NCI-H2196 treated with DMSO at 0.1 percent for 48 hours (cell line): ENCODE measurements at regions not wholly inside any gene's neighbourhood (a gene's known extent, or its start where the extent isn't known, plus 50 kb on each side); places are given as distances from the start of the nearest gene placed in this dataset.

Experiments used
- DNase-seq: peaks from one replicate; lab custom pipeline; 2025; ENCODE audit not compliant: unreplicated experiment; lab: John Stamatoyannopoulos, UW

- no peak for DNase-seq
Measured at GRCh38 chr6:119908157-119908556, 558.6 kb upstream of the MAN1A1 start.

DNA sequence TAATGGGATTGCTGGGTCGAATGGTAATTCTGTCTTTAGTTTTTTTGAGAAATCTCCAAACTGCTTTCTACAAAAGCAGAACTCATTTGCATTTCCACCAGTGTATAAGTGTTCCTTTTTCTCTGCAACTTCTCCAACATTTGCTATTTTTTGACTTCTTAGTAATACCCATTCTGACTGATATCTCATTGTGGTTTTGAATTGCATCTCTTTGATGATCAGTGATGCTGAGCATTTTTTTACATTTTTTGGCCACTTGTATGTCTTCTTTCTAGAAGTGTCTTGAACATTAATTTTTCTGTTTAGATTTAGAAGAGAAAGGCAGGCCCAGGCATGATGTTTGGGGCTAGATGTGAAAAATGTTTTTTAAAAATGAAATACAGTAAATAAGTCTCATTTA is 553.1 kb upstream of the MAN1A1 start:
- DNase-seq, result no peak

- DNase-seq, result no peak
Measured at GRCh38 chr6:119896806-119897205, 547.2 kb upstream of the MAN1A1 start.

DNA sequence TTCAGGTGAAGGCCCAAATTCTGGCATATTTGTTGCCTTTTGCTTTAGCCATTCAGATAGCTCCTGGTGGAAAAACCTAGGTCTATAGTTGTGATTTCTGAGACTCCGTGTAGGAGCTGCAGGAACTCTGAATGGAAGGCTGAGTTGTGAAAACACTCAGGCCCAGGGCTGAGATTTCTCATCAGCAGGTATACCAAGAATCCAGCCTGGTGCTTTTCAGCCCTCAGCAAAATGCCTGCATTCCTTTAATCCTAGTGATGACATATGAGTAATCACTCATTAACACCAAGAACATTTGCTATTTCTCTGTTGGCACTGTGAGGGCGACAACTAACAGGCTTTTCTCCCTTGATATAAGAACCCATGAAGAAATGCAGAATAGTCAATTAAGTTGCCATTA is 546.1 kb upstream of the MAN1A1 start:
- DNase-seq, result no peak

DNA sequence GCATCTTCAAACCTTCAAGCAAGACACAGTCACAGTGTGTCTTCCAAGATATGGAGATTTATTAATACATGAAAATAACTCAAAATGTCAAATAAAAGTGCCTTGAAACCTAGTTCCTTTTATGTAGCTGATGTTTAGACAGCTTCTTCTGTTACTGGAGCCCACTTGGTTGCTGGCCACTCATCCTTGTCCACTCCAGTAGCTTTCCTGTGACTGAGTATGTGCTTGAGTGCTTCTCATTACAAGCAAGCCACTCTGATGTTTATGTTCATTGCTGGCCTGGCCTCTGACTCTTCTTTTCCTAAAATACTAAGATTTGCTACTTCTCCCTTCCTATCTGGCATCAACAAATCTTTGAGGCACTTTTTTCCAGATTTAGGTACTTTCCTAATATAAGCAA is 545.2 kb upstream of the MAN1A1 start:
- no peak for DNase-seq

DNA sequence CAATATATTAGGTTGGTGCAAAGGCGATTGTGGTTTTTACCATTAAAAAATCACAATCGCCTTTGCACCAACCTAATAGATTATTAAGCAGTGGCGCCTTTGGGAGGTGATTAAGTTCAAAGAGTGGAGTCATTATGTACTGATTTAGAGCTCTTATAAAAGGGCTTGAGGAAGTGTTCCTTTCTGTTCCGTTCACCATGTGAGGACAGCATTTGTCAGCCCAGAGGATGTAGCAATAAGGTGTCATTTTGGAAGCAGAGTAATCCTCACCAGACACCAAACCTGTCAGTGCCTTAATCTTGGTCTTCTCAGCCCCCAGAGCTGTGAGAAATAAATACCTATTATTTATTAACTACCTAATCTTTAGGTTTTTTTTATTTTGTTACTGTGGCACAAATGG is 542.1 kb upstream of the MAN1A1 start:
- no peak for DNase-seq

DNA sequence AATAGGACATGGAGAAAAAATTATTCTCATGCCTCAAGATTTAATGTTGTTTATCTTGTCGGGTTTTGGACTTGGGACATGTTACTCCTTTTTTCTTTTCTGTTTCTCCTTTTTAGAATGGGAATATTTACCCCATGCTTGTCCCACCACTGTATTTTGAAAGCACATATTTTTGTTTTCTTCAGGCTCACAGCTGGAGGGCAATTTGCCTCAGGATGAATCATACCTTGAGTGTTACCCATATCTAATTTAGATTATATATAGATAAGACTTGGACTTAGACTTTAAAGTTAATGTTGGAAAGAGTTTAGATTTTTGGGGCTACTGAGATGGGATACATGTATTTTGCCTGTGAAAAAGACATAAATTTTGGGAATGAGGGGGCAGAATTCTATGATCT is 541.6 kb upstream of the MAN1A1 start:
- no peak for DNase-seq

- DNase-seq, result no peak
Measured at GRCh38 chr6:119890470-119890869, 540.9 kb upstream of the MAN1A1 start.

GRCh38 chr6:119887666-119888065 is 538.1 kb upstream of the MAN1A1 start:
- no peak for DNase-seq

GRCh38 chr6:119881416-119881815 is 531.9 kb upstream of the MAN1A1 start:
- DNase-seq, result no peak

DNA sequence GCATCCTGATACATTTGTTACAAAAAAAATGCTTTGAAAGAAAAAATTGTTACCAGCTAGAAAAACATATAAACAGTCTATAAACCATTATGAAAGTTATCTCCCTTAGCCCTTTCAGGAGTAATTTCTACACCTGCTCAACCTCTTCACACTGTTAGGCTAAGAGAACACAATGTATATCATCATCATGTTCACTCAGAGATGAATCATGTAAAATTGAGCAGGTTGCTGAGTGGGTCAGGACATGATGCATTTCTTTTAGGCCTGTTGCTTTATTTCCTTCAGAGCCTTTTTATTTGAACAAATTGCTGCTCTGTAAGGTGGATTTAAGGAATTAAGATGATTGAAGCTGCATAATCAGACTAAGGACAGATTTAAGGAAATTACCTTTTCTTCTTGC is 531.3 kb upstream of the MAN1A1 start:
- no peak for DNase-seq

DNA sequence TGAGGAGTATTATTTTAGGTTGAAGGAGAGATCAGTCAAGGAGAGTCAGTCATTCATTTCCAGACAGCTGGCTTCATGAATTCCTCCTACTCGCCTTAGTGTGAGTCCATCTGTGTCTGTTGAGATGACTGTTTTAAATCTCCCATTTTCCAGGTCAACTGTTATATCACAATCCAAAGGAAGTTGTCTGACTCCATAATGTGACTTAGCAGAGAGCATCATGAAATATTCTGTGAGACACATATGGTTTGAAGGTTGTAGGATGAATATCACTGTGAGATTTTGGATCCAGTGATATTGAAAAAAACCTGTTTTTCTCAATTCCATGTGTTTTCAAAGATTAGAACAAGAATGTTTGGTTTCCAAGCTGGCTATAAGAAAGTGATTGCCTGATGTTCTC is 530.2 kb upstream of the MAN1A1 start:
- DNase-seq, result no peak

DNA sequence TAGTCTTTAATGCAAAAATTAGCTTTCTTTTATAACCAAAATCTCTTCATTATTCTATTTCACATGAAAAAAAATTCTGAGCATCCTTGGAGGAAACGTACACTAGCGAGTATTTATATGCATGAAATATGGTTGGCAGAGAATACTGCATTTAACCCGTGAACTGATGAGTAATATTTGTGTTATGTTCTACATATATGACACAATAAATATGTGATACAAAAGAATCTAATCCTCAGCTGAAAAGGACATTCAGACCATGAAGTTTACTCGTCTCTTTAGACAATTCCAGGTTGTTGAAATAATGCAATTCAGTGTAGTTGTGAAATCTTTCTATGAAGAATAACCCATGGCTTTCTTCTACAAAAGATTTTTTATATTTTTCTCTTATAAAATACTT is 524.8 kb upstream of the MAN1A1 start:
- DNase-seq, result no peak

GRCh38 chr6:119873107-119873506 is 523.5 kb upstream of the MAN1A1 start:
- DNase-seq, result no peak

- no peak for DNase-seq
Measured at GRCh38 chr6:119871520-119871919, 522.0 kb upstream of the MAN1A1 start.

- DNase-seq, result no peak
Measured at GRCh38 chr6:119865466-119866350, 516.1 kb upstream of the MAN1A1 start.

- DNase-seq, result no peak
Measured at GRCh38 chr6:119862719-119863118, 513.2 kb upstream of the MAN1A1 start.

GRCh38 chr6:119858901-119859300 is 509.3 kb upstream of the MAN1A1 start:
- DNase-seq, result no peak

DNA sequence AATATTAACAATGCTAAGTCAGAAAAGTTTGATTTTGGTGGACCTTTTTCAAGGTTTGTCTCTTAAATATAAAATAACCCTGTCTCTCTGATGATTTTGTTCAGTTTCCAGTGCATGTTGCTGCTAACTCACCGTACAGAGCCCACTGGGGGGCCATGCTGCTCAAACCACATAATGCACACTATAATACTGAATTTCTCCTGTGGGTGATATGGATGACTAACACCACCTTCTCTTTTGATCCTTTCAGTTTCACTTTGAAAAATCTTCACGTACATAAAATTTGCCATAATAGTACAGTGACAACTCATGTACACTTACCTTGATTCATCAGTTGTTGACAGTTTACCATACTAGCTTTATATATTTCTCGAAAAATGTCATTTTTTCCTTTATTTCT is 506.6 kb upstream of the MAN1A1 start:
- no peak for DNase-seq

- DNase-seq, result no peak
Measured at GRCh38 chr6:119848696-119849095, 499.1 kb upstream of the MAN1A1 start.

DNA sequence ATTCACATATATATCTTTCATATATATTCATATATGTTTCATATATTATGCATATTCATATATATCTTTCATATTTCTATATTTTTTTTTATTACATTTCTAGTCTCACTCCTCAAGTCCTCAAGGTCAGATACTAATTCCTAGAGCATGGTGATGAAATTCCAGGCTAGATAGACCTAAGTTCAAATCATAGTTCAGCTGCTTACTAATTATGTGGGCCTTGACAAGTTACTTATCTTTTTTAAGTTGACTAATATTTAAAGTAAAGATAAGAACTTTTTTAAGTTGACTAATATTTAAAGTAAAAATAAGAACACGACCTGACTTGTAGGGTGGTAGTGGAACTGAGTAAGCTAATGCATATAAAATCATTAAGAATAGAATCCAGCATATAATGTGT is 495.6 kb upstream of the MAN1A1 start:
- DNase-seq, result no peak

- no peak for DNase-seq
Measured at GRCh38 chr6:119844387-119844786, 494.8 kb upstream of the MAN1A1 start.

- no peak for DNase-seq
Measured at GRCh38 chr6:119842191-119842590, 492.6 kb upstream of the MAN1A1 start.
